ENCODE measurements at regions not wholly inside any gene's neighbourhood (a gene's known extent, or its start where the extent isn't known, plus 50 kb on each side); places are given as distances from the start of the nearest gene placed in this dataset.

- DNase-seq: peak in 3 of 58 donors; percentile 6 to 30 (median 7)
These were observed 547.6 kb downstream of the HAO1 start for GRCh38 chr20:7392542-7393206.

GRCh38 chr20:7399114-7399513 is 541.1 kb downstream of the HAO1 start:
- no peak for DNase-seq

- no peak for DNase-seq
These were observed 540.7 kb downstream of the HAO1 start for GRCh38 chr20:7399575-7399974.

- DNase-seq: no peak
These were observed 533.6 kb downstream of the HAO1 start for GRCh38 chr20:7406671-7407070.

- DNase-seq: no peak
These were observed 530.1 kb downstream of the HAO1 start for GRCh38 chr20:7410150-7410549.

GRCh38 chr20:7411075-7411474 is 529.2 kb downstream of the HAO1 start:
- DNase-seq: no peak

GRCh38 chr20:7415427-7415826 is 524.8 kb downstream of the HAO1 start:
- DNase-seq: no peak

GRCh38 chr20:7416382-7416781 is 523.9 kb downstream of the HAO1 start:
- DNase-seq: no peak

GRCh38 chr20:7420345-7420744 is 519.9 kb downstream of the HAO1 start:
- no peak for DNase-seq

- no peak for DNase-seq
These were observed 513.3 kb downstream of the HAO1 start for GRCh38 chr20:7426890-7427496.

- DNase-seq: no peak
These were observed 511.3 kb downstream of the HAO1 start for GRCh38 chr20:7428946-7429345.

- no peak for DNase-seq
These were observed 507.6 kb downstream of the HAO1 start for GRCh38 chr20:7432612-7433011.

GRCh38 chr20:7437311-7437710 is 502.9 kb downstream of the HAO1 start:
- DNase-seq: no peak

GRCh38 chr20:7449269-7449668 is 491.0 kb downstream of the HAO1 start:
- no peak for DNase-seq

GRCh38 chr20:7452890-7453289 is 487.4 kb downstream of the HAO1 start:
- DNase-seq: no peak

- no peak for DNase-seq
These were observed 486.2 kb downstream of the HAO1 start for GRCh38 chr20:7454047-7454446.

GRCh38 chr20:7458459-7458858 is 481.8 kb downstream of the HAO1 start:
- no peak for DNase-seq

GRCh38 chr20:7459083-7459482 is 481.2 kb downstream of the HAO1 start:
- DNase-seq: no peak

- no peak for DNase-seq
These were observed 477.0 kb downstream of the HAO1 start for GRCh38 chr20:7463290-7463689.

- no peak for DNase-seq
These were observed 469.3 kb downstream of the HAO1 start for GRCh38 chr20:7470912-7471311.

GRCh38 chr20:7490288-7490687 is 450.0 kb downstream of the HAO1 start:
- DNase-seq: no peak

GRCh38 chr20:7492257-7492656 is 448.0 kb downstream of the HAO1 start:
- no peak for DNase-seq

GRCh38 chr20:7493311-7493710 is 446.9 kb downstream of the HAO1 start:
- no peak for DNase-seq
